CD4-positive, alpha-beta memory T cell (primary cell): ENCODE measurements at regions not wholly inside any gene's neighbourhood (a gene's known extent, or its start where the extent isn't known, plus 50 kb on each side); places are given as distances from the start of the nearest gene placed in this dataset.
A peak's percentile ranks its signal among the peaks of the same experiment; 100 is the strongest.

Experiments used
- CTCF ChIA-PET: fragments of 350-600 bp; sonication (Branson Sonifier 250); formaldehyde crosslinking; loops from one replicate; lab custom pipeline; 2021; ENCODE audit warnings: inconsistent platforms; ENCODE audit not compliant: partially characterized antibody; lab: Charles Lee
- POLR2A ChIA-PET: fragments of 350-600 bp; sonication (Branson Sonifier 250); formaldehyde crosslinking; loops from one replicate; lab custom pipeline; 2021; ENCODE audit not compliant: partially characterized antibody; lab: Charles Lee
- DNase-seq, 5 donors: peaks; one replicate each; pipeline versions ENCODE4 v3.0.0 to v3.0.0-alpha.2; 2020 to 2022; ENCODE audit warnings: mixed read lengths in 1 of 5
- H3K27ac ChIP-seq: one replicate; pipeline ENCODE4 v1.7.0; 2013; ENCODE audit warnings: low read depth, low read length
- H3K27me3 ChIP-seq: 2 replicates; pipeline ENCODE4 v1.7.0; 2013; ENCODE audit warnings: mild to moderate bottlenecking, low read length, moderate library complexity; ENCODE audit not compliant: insufficient read depth
- H3K36me3 ChIP-seq: 2 replicates; pipeline ENCODE4 v1.7.0; 2013; ENCODE audit warnings: mild to moderate bottlenecking, low read length, moderate library complexity; ENCODE audit not compliant: insufficient read depth
- H3K4me1 ChIP-seq: 2 replicates; pipeline ENCODE4 v1.7.0; 2013; ENCODE audit warnings: mild to moderate bottlenecking, low read length, moderate library complexity; ENCODE audit not compliant: insufficient read depth
- H3K4me3 ChIP-seq, 2 donors: one replicate each; pipeline ENCODE4 v1.7.0; 2013; ENCODE audit warnings: low read length in 2 of 2, mild to moderate bottlenecking in 1 of 2
- H3K9me3 ChIP-seq, 2 donors: one replicate each; pipeline ENCODE4 v1.7.0; 2013; ENCODE audit warnings: low read length in 2 of 2, control low read depth in 1 of 2; ENCODE audit not compliant: control insufficient read depth in 1 of 2
- H3K27ac Mint-ChIP-seq, 7 donors: one replicate each; pipeline ENCODE4 v1.8.0; 2020 to 2021; ENCODE audit warnings: mixed read lengths in 7 of 7, mild to moderate bottlenecking in 6 of 7, inconsistent platforms in 3 of 7, moderate library complexity in 3 of 7
- H3K27me3 Mint-ChIP-seq, 2 donors: one replicate each; pipeline ENCODE4 v1.8.0; 2020 to 2021; ENCODE audit warnings: mixed read lengths in 2 of 2
- H3K36me3 Mint-ChIP-seq, 2 donors: one replicate each; pipeline ENCODE4 v1.8.0; 2020 to 2021; ENCODE audit warnings: mixed read lengths in 2 of 2, inconsistent platforms in 1 of 2, mild to moderate bottlenecking in 1 of 2
- H3K4me1 Mint-ChIP-seq, 4 donors: one replicate each; pipeline ENCODE4 v1.8.0; 2020 to 2021; ENCODE audit warnings: mixed read lengths in 4 of 4, mild to moderate bottlenecking in 1 of 4
- H3K4me3 Mint-ChIP-seq, 8 donors: one replicate each; pipeline ENCODE4 v1.8.0; 2020 to 2021; ENCODE audit warnings: mixed read lengths in 8 of 8, mild to moderate bottlenecking in 7 of 8, moderate library complexity in 6 of 8, inconsistent platforms in 3 of 8
- H3K9me3 Mint-ChIP-seq, 8 donors: one replicate each; pipeline ENCODE4 v1.8.0; 2020 to 2021; ENCODE audit warnings: mixed read lengths in 8 of 8, mild to moderate bottlenecking in 5 of 8, inconsistent platforms in 3 of 8, moderate library complexity in 1 of 8
- intact Hi-C: fragments of 100-400 bp; cut with micrococcal nuclease; formaldehyde crosslinking; loops from one replicate; pipeline ENCODE4 v1.15.1; 2023

GRCh38 chr4:12178614-12179610, 750.2 kb upstream of the HS3ST1 start:
- intact Hi-C loops, result no loop called here
- no peaks in the 10 kb centered on the region for H3K36me3 ChIP-seq
- no peak overlapping the region for H3K4me3 ChIP-seq
- Mint-ChIP-seq H3K4me1 (no peaks in the 10 kb centered on the region), H3K4me3 (no peak overlapping the region), H3K9me3 (peaks cover 0 to 16% (median 7%) of the 10 kb centered on the region in 8 donors), H3K36me3 (no peaks in the 10 kb centered on the region), H3K27ac (no peak overlapping the region), H3K27me3 (no peaks in the 10 kb centered on the region)
- ChIA-PET POLR2A (no interaction called here), CTCF (no interaction called here)
- no peaks in the 10 kb centered on the region for H3K27me3 ChIP-seq
- no peaks in the 10 kb centered on the region for H3K9me3 ChIP-seq
- no peak for DNase-seq
- no peak overlapping the region for H3K27ac ChIP-seq
- H3K4me1 ChIP-seq, result no peaks in the 10 kb centered on the region

DNA sequence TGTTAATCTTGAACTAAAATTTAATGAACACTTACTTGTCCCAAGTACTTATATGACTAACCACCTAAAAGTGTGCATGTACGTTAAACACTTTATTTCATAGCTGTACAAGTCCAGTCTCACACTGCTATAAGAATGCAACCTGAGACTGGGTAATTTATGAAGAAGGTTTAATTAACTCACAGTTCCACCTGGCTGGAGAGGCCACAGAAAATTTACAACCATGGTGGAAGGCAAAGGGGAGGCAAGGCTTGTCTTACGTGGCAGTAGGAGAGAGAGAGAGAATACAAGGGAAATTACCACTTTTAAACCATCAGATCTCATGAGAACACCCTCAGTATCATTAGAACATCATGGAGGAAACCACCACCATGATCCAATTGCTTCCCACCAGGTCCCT, 748.7 kb upstream of the HS3ST1 start:
- CTCF ChIA-PET, result no interaction called here
- Mint-ChIP-seq H3K27me3 (no peaks in the 10 kb centered on the region), H3K9me3 (peaks cover 0 to 16% (median 8%) of the 10 kb centered on the region in 8 donors), H3K4me3 (no peak overlapping the region), H3K4me1 (no peaks in the 10 kb centered on the region), H3K27ac (no peak overlapping the region), H3K36me3 (no peaks in the 10 kb centered on the region)
- Histone ChIP-seq H3K4me1 (no peaks in the 10 kb centered on the region), H3K9me3 (no peaks in the 10 kb centered on the region), H3K4me3 (no peak overlapping the region), H3K27ac (no peak overlapping the region), H3K36me3 (no peaks in the 10 kb centered on the region), H3K27me3 (no peaks in the 10 kb centered on the region)
- POLR2A ChIA-PET, result no interaction called here
- DNase-seq, result no peak
- intact Hi-C loops, result no loop called here

GRCh38 chr4:12173496-12173895, 744.8 kb upstream of the HS3ST1 start:
- no peaks in the 10 kb centered on the region for H3K36me3 ChIP-seq
- Mint-ChIP-seq H3K27me3 (no peaks in the 10 kb centered on the region), H3K4me3 (no peak overlapping the region), H3K27ac (no peak overlapping the region), H3K36me3 (no peaks in the 10 kb centered on the region), H3K9me3 (peaks cover 0 to 11% (median 4%) of the 10 kb centered on the region in 8 donors), H3K4me1 (no peaks in the 10 kb centered on the region)
- no peak overlapping the region for H3K4me3 ChIP-seq
- ChIA-PET POLR2A (no interaction called here), CTCF (no interaction called here)
- H3K27me3 ChIP-seq, result no peaks in the 10 kb centered on the region
- H3K4me1 ChIP-seq, result no peaks in the 10 kb centered on the region
- no peak overlapping the region for H3K27ac ChIP-seq
- DNase-seq, result no peak
- H3K9me3 ChIP-seq, result no peaks in the 10 kb centered on the region
- intact Hi-C loops, result no loop called here

DNA sequence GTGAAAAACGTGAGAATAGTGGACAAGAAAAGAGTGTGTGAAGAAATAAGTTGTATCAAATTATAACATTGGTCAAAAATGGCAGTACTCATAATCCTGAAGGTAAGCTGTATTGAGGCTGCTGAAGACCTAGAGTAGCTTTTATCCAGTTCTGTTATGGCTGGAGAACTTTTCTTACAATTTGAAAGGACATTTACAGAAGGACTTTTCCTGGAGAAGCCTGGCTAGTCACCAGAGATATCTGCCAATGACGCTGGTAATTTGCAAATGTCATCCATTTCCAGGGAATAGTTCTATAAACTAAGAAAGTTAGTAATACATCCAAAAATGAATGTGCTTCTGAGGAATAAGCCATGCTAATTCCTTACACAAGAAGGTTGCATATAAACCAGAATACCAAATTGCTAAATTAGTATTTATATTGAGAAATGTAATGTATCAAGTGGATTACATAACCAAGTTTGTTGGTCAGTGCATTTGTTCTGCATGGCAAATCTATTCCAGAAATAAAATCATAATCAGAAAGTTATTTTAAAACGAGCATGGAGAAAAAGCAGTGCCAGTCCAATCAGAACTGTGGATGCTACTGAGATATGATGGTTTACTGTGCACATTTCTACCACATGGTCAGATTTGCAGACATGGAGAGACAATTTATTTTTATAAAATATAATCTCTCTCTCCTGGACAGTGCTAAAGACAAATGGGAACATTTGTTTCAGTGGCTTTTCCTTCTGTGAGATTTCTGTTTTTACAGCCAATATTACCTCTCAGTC, 743.7 kb upstream of the HS3ST1 start:
- Mint-ChIP-seq H3K4me3 (no peak overlapping the region), H3K27me3 (no peaks in the 10 kb centered on the region)
- no peaks in the 10 kb centered on the region for H3K36me3 ChIP-seq

GRCh38 chr4:12170308-12170707, 741.6 kb upstream of the HS3ST1 start:
- POLR2A ChIA-PET, result no interaction called here
- H3K9me3 Mint-ChIP-seq, result peaks cover 0 to 10% (median 4%) of the 10 kb centered on the region in 8 donors
- no peaks in the 10 kb centered on the region for H3K4me1 Mint-ChIP-seq

More for the DNA sequence above, 743.7 kb upstream of the HS3ST1 start:
- intact Hi-C loops, result no loop called here
- Mint-ChIP-seq H3K9me3 (peaks cover 0 to 11% (median 5%) of the 10 kb centered on the region in 8 donors), H3K4me1 (no peaks in the 10 kb centered on the region), H3K36me3 (no peaks in the 10 kb centered on the region), H3K27ac (no peak overlapping the region)
- peak in 1 of 5 donors; percentile 33 for DNase-seq
- Histone ChIP-seq H3K9me3 (no peaks in the 10 kb centered on the region), H3K4me1 (no peaks in the 10 kb centered on the region), H3K27me3 (no peaks in the 10 kb centered on the region), H3K4me3 (no peak overlapping the region), H3K27ac (no peak overlapping the region)
- ChIA-PET CTCF (no interaction called here), POLR2A (no interaction called here)

GRCh38 chr4:12165616-12166015, 736.9 kb upstream of the HS3ST1 start:
- no peaks in the 10 kb centered on the region for H3K27me3 Mint-ChIP-seq
- DNase-seq, result no peak
- ChIA-PET POLR2A (no interaction called here), CTCF (no interaction called here)
- no peak overlapping the region for H3K27ac Mint-ChIP-seq
- Histone ChIP-seq H3K4me1 (no peaks in the 10 kb centered on the region), H3K36me3 (no peaks in the 10 kb centered on the region), H3K9me3 (no peaks in the 10 kb centered on the region), H3K27me3 (no peaks in the 10 kb centered on the region), H3K27ac (no peak overlapping the region), H3K4me3 (no peak overlapping the region)
- no peaks in the 10 kb centered on the region for H3K4me1 Mint-ChIP-seq
- H3K9me3 Mint-ChIP-seq, result peaks cover 2 to 17% (median 9%) of the 10 kb centered on the region in 8 donors
- no peaks in the 10 kb centered on the region for H3K36me3 Mint-ChIP-seq
- H3K4me3 Mint-ChIP-seq, result no peak overlapping the region
- intact Hi-C loops, result no loop called here

More at GRCh38 chr4:12170308-12170707, 741.6 kb upstream of the HS3ST1 start:
- no peak overlapping the region for H3K27ac ChIP-seq
- no peaks in the 10 kb centered on the region for H3K27me3 ChIP-seq
- Mint-ChIP-seq H3K27me3 (no peaks in the 10 kb centered on the region), H3K36me3 (no peaks in the 10 kb centered on the region), H3K4me3 (no peak overlapping the region), H3K27ac (no peak overlapping the region)
- CTCF ChIA-PET, result no interaction called here
- no peak for DNase-seq
- H3K4me3 ChIP-seq, result no peak overlapping the region
- no peaks in the 10 kb centered on the region for H3K9me3 ChIP-seq
- intact Hi-C loops, result no loop called here
- H3K4me1 ChIP-seq, result no peaks in the 10 kb centered on the region
- H3K36me3 ChIP-seq, result no peaks in the 10 kb centered on the region

DNA sequence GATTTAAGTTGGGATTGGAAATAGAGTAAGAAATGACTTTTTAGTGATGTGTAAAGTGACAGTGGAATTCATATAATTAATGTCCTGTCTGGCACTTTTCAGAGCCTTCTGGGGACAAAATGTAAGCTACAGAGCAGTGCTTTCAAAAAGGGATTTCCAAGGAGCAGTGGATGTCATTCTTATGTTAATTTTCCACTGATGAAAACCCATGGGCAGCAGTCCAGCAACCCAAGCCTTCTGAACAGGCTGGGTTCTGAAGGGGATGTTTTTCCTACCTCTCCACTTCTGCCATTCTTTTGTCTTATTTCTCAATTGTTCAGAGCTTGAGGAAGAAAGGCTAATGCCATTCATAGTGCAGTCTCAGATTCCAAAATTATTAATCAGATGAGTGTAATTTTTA, 717.6 kb upstream of the HS3ST1 start:
- POLR2A ChIA-PET, result no interaction called here

More for the DNA sequence above, 717.6 kb upstream of the HS3ST1 start:
- intact Hi-C loops, result no loop called here
- H3K27me3 Mint-ChIP-seq, result no peaks in the 10 kb centered on the region
- no peaks in the 10 kb centered on the region for H3K4me1 Mint-ChIP-seq
- Histone ChIP-seq H3K36me3 (no peaks in the 10 kb centered on the region), H3K4me1 (no peaks in the 10 kb centered on the region), H3K9me3 (no peaks in the 10 kb centered on the region), H3K27ac (no peak overlapping the region), H3K27me3 (no peaks in the 10 kb centered on the region), H3K4me3 (no peak overlapping the region)
- no peak for DNase-seq
- H3K27ac Mint-ChIP-seq, result no peak overlapping the region
- no peak overlapping the region for H3K4me3 Mint-ChIP-seq
- CTCF ChIA-PET, result no interaction called here
- no peaks in the 10 kb centered on the region for H3K36me3 Mint-ChIP-seq
- peaks cover 3 to 16% (median 6%) of the 10 kb centered on the region in 8 donors for H3K9me3 Mint-ChIP-seq
